HEK293T (cell line): ENCODE measurements at regions not wholly inside any gene's neighbourhood (a gene's known extent, or its start where the extent isn't known, plus 50 kb on each side); places are given as distances from the start of the nearest gene placed in this dataset.

Experiments used
- ARNT ChIP-seq: fragments of 450-650 bp; IDR thresholded peaks from 2 replicates; pipeline ENCODE4 v1.6.1; 2017; ENCODE audit warnings: mild to moderate bottlenecking
- BHLHE40 ChIP-seq: fragments of 450-650 bp; IDR thresholded peaks from 2 replicates; pipeline ENCODE4 v1.6.1; 2016; ENCODE audit warnings: mild to moderate bottlenecking, moderate library complexity, borderline replicate concordance
- ELF4 ChIP-seq: fragments of 450-650 bp; IDR thresholded peaks from 2 replicates; pipeline ENCODE4 v1.6.1; 2017; ENCODE audit warnings: antibody characterized with exemption
- FOXA1 ChIP-seq: fragments of 450-650 bp; IDR thresholded peaks from 2 replicates; pipeline ENCODE4 v1.6.1; 2016; ENCODE audit warnings: mild to moderate bottlenecking
- FOXM1 ChIP-seq: fragments of 450-650 bp; IDR thresholded peaks from 2 replicates; pipeline ENCODE4 v1.6.1; 2017; ENCODE audit warnings: mild to moderate bottlenecking, borderline replicate concordance
- L3MBTL2 ChIP-seq: fragments of 450-650 bp; conservative IDR thresholded peaks from 2 replicates; pipeline ENCODE4 v1.6.1; 2016; ENCODE audit warnings: mild to moderate bottlenecking
- SP1 ChIP-seq: fragments of 450-650 bp; IDR thresholded peaks from 2 replicates; pipeline ENCODE4 v1.6.1; 2017
- SUZ12 ChIP-seq: fragments of 450-650 bp; IDR thresholded peaks from 2 replicates; pipeline ENCODE4 v1.6.1; 2016; ENCODE audit warnings: mild to moderate bottlenecking
- TARDBP ChIP-seq: fragments of 450-650 bp; IDR thresholded peaks from 2 replicates; pipeline ENCODE4 v1.6.1; 2016
- ZNF384 ChIP-seq: fragments of 450-650 bp; IDR thresholded peaks from 2 replicates; pipeline ENCODE4 v1.6.1; 2016
- TF ChIP-seq, protein P1 (sequence below): fragments of 450-650 bp; IDR thresholded peaks from 2 replicates; pipeline ENCODE4 v1.6.1; 2016

DNA sequence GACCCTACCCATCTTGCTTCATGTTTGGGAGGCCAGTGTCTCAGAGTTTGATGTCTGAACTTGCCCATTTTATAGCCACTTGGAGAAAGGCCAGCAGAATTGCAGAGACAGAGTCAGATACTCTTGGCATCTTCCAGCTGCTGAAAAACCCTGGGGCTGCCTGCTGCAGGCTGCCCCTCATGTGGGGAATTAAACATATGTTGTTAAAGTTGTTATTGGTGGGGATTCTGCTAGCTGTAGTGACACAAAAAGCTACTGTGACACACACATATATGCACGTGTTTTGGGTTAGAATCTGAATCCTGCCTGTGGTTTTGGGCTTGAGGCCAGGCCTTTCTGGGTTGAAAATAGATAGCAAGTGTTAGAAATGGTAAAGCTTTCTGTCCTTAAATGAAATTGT is 1288.4 kb downstream of the AACS start:
- TF ChIP-seq ZNF384 (no peak), SUZ12 (no peak), FOXM1 (no peak), FOXA1 (no peak), TARDBP (no peak), L3MBTL2 (no peak), SP1 (no peak), BHLHE40 (no peak), ELF4 (no peak), ARNT (no peak)
- TF ChIP-seq, protein P1, sequence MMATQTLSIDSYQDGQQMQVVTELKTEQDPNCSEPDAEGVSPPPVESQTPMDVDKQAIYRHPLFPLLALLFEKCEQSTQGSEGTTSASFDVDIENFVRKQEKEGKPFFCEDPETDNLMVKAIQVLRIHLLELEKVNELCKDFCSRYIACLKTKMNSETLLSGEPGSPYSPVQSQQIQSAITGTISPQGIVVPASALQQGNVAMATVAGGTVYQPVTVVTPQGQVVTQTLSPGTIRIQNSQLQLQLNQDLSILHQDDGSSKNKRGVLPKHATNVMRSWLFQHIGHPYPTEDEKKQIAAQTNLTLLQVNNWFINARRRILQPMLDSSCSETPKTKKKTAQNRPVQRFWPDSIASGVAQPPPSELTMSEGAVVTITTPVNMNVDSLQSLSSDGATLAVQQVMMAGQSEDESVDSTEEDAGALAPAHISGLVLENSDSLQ = no peak
